ENCODE measurements at regions not wholly inside any gene's neighbourhood (a gene's known extent, or its start where the extent isn't known, plus 50 kb on each side); places are given as distances from the start of the nearest gene placed in this dataset.

DNA sequence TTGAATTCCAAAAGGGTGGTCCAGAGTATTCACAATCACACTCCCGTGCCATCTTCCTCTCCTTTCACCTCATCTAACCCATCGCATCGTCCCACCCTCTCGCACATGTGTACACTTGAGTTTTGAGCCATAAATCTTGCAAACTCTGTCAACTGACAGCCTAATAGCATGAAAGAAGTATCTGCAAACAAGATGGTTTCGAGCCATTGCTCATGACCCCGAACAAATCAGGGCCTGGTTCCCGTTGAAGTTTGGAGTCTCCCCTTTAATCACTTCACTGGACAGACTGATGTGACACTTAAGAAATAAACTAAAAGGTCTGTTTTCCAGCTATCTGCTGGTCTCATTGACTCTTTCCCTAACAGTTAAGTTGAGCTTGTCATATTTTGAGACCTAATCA, 223.6 kb upstream of the SOX5 start:
- no peaks in the 10 kb centered on the region for H3K36me3 ChIP-seq (ENCODE audit: control insufficient read depth, insufficient read depth, low read length)
- no peaks in the 10 kb centered on the region for H3K79me2 ChIP-seq
- no peak overlapping the region for H3K4me2 ChIP-seq (ENCODE audit: low read length)
- H3K9ac ChIP-seq: no peak overlapping the region
- TF ChIP-seq, protein P1, sequence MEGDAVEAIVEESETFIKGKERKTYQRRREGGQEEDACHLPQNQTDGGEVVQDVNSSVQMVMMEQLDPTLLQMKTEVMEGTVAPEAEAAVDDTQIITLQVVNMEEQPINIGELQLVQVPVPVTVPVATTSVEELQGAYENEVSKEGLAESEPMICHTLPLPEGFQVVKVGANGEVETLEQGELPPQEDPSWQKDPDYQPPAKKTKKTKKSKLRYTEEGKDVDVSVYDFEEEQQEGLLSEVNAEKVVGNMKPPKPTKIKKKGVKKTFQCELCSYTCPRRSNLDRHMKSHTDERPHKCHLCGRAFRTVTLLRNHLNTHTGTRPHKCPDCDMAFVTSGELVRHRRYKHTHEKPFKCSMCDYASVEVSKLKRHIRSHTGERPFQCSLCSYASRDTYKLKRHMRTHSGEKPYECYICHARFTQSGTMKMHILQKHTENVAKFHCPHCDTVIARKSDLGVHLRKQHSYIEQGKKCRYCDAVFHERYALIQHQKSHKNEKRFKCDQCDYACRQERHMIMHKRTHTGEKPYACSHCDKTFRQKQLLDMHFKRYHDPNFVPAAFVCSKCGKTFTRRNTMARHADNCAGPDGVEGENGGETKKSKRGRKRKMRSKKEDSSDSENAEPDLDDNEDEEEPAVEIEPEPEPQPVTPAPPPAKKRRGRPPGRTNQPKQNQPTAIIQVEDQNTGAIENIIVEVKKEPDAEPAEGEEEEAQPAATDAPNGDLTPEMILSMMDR (IDR thresholded peaks at IDR 0.05): no peak
- H3K27ac ChIP-seq: no peak overlapping the region
- no peak overlapping the region for H3K4me3 ChIP-seq (ENCODE audit: low read depth, low read length)
- H3K27me3 ChIP-seq (ENCODE audit: control insufficient read depth, insufficient read depth, low read length): no peaks in the 10 kb centered on the region
- H3K9me3 ChIP-seq (ENCODE audit: control insufficient read depth, low read length): no peaks in the 10 kb centered on the region
- no peak overlapping the region for H2AFZ ChIP-seq
- no peaks in the 10 kb centered on the region for H3K4me1 ChIP-seq

DNA sequence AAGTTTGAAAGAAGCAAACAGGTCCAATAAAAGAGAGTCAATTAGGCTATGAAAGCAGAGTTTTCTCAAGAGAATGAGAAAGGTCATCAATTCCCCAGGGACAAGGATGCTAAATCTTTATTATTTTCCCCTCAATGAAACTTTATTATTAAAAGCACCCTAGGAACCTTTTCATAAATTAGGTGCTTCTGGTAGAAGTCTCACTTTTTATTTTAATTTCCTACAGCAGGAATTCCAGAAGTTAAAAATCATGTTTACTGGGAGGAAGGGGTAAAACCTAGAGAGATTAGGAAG, 223.2 kb upstream of the SOX5 start:
- no peaks in the 10 kb centered on the region for H3K9me3 ChIP-seq (ENCODE audit: control insufficient read depth, low read length)
- no peaks in the 10 kb centered on the region for H3K27me3 ChIP-seq (ENCODE audit: control insufficient read depth, insufficient read depth, low read length)
- no peak overlapping the region for H3K27ac ChIP-seq
- no peaks in the 10 kb centered on the region for H3K4me1 ChIP-seq
- no peak overlapping the region for H3K9ac ChIP-seq
- no peaks in the 10 kb centered on the region for H3K79me2 ChIP-seq
- TF ChIP-seq, protein P1 (IDR thresholded peaks at IDR 0.05): no peak
- H3K36me3 ChIP-seq (ENCODE audit: control insufficient read depth, insufficient read depth, low read length): no peaks in the 10 kb centered on the region
- no peak overlapping the region for H3K4me3 ChIP-seq (ENCODE audit: low read depth, low read length)
- H3K4me2 ChIP-seq (ENCODE audit: low read length): no peak overlapping the region
- no peak overlapping the region for H2AFZ ChIP-seq

DNA sequence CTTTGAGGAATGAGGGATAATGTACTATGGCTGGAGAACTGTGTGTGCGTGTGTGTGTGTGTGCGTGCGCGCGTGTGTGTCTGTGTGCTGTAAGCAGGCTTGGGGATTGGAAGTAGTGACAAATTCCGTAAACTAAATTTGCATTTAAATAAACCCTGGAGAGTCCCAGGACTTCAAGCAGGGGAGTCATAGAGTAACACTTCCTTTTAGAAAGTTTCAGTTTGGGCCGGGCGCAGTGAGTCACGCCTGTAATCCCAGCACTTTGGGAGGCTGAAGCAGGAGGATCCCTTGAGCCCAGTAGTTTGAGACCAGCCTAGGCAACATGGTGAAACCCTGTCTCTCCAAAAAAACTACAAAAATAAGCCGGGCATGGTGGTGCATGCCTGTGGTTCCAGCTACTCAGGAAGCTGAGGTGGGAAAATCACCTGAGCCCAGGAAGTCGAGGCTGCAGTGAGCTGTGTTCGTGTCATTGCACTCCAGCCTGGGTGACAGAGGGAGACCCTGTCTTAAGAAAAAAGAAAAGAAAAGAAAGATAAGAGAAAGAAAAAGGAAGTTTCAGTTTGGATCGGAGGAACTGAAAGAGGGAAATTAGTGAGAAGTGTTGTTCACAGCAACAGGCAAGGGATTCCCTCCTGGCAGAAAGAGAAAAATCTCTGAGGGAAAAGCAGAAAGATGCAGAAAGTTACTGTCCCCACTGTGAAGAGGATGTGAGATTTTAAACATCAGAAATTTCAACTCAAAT, 222.7 kb upstream of the SOX5 start:
- no peak overlapping the region for H3K9ac ChIP-seq
- no peaks in the 10 kb centered on the region for H3K27me3 ChIP-seq (ENCODE audit: control insufficient read depth, insufficient read depth, low read length)
- H3K36me3 ChIP-seq (ENCODE audit: control insufficient read depth, insufficient read depth, low read length): no peaks in the 10 kb centered on the region
- no peak overlapping the region for H3K27ac ChIP-seq
- H3K9me3 ChIP-seq (ENCODE audit: control insufficient read depth, low read length): no peaks in the 10 kb centered on the region
- TF ChIP-seq, protein P1 (IDR thresholded peaks at IDR 0.05): no peak
- no peak overlapping the region for H3K4me3 ChIP-seq (ENCODE audit: low read depth, low read length)
- H3K79me2 ChIP-seq: no peaks in the 10 kb centered on the region
- no peak overlapping the region for H2AFZ ChIP-seq
- no peaks in the 10 kb centered on the region for H3K4me1 ChIP-seq
- no peak overlapping the region for H3K4me2 ChIP-seq (ENCODE audit: low read length)

DNA sequence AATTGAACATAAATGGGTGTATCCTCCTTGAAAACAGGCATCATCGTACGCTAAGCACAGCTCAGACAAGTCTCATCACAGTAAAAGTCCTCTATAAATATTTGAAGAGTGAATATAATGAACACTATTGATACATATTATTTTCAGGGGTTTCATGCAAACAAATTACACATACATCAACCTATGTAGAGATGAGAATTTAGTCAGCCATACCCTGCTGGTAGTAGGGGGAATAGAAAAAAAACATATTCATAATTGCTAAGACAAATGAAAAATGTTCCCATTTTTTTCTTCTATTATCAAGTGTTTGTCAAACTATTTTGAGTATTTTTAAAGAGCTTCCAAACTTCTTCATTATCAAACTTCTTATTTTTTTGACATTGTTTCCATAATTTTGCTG, 205.6 kb upstream of the SOX5 start:
- Histone ChIP-seq H3K36me3 (ENCODE audit: control insufficient read depth, insufficient read depth, low read length) (no peaks in the 10 kb centered on the region), H3K9ac (no peak overlapping the region), H3K79me2 (no peaks in the 10 kb centered on the region), H3K27me3 (ENCODE audit: control insufficient read depth, insufficient read depth, low read length) (no peaks in the 10 kb centered on the region), H3K27ac (no peak overlapping the region), H3K4me3 (ENCODE audit: low read depth, low read length) (no peak overlapping the region), H3K4me2 (ENCODE audit: low read length) (no peak overlapping the region), H3K4me1 (no peaks in the 10 kb centered on the region), H3K9me3 (ENCODE audit: control insufficient read depth, low read length) (no peaks in the 10 kb centered on the region), H2AFZ (no peak overlapping the region)
- TF ChIP-seq, protein P1 (IDR thresholded peaks at IDR 0.05): no peak

DNA sequence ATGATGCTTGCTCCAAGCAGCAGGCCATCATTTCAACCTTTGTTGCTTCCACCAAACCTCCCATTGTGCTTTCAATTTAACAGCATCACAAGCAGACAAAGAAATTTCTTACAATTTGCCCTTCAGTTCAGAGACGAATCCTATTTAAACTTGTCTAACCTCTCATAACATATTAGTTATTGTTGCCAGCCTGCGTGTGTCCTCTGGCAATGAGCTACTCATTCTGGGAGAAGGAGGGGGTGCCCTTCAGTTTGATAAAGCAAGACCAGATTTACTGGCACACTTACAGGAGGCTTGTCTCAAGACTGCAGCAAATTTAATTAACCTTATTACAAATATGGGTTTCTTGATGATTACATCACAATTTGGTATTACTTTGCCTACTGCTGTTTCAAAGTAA, 203.6 kb upstream of the SOX5 start:
- Histone ChIP-seq H3K4me1 (no peaks in the 10 kb centered on the region), H3K36me3 (ENCODE audit: control insufficient read depth, insufficient read depth, low read length) (no peaks in the 10 kb centered on the region), H3K79me2 (no peaks in the 10 kb centered on the region), H2AFZ (no peak overlapping the region), H3K4me2 (ENCODE audit: low read length) (no peak overlapping the region), H3K27ac (no peak overlapping the region), H3K4me3 (ENCODE audit: low read depth, low read length) (no peak overlapping the region), H3K9me3 (ENCODE audit: control insufficient read depth, low read length) (no peaks in the 10 kb centered on the region), H3K27me3 (ENCODE audit: control insufficient read depth, insufficient read depth, low read length) (no peaks in the 10 kb centered on the region), H3K9ac (no peak overlapping the region)
- TF ChIP-seq, protein P1 (IDR thresholded peaks at IDR 0.05): no peak
